GM08714 (cell line): ENCODE measurements at regions not wholly inside any gene's neighbourhood (a gene's known extent, or its start where the extent isn't known, plus 50 kb on each side); places are given as distances from the start of the nearest gene placed in this dataset.

Source experiments
- H3K4me3 ChIP-seq: fragments of 200-500 bp; sonication (Bioruptor generic); 2 replicates; pipeline ENCODE4 v1.5.1; 2014; ENCODE audit warnings: mild to moderate bottlenecking, low read length, inconsistent platforms
- ZNF274 ChIP-seq: IDR thresholded peaks from 2 replicates; pipeline ENCODE4 v1.6.1; 2012; ENCODE audit warnings: mild to moderate bottlenecking, low read depth, low read length

- no peak for TF ChIP-seq ZNF274
- H3K4me3 ChIP-seq = no peak overlapping the region
These were observed 1172.8 kb upstream of the TENM4 start for GRCh38 chr11:80613655-80614054.

GRCh38 chr11:80610516-80610915 is 1169.7 kb upstream of the TENM4 start:
- no peak overlapping the region for H3K4me3 ChIP-seq

GRCh38 chr11:80603472-80603871 is 1162.6 kb upstream of the TENM4 start:
- H3K4me3 ChIP-seq = no peak overlapping the region
- no peak for TF ChIP-seq ZNF274

More at GRCh38 chr11:80610516-80610915, 1169.7 kb upstream of the TENM4 start:
- no peak for TF ChIP-seq ZNF274

GRCh38 chr11:80598905-80599304 is 1158.1 kb upstream of the TENM4 start:
- no peak for TF ChIP-seq ZNF274

GRCh38 chr11:80596291-80596810 is 1155.5 kb upstream of the TENM4 start:
- H3K4me3 ChIP-seq = no peak overlapping the region
- no peak for TF ChIP-seq ZNF274

More at GRCh38 chr11:80598905-80599304, 1158.1 kb upstream of the TENM4 start:
- H3K4me3 ChIP-seq = no peak overlapping the region

GRCh38 chr11:80595011-80595410 is 1154.2 kb upstream of the TENM4 start:
- H3K4me3 ChIP-seq = no peak overlapping the region
- no peak for TF ChIP-seq ZNF274

- no peak overlapping the region for H3K4me3 ChIP-seq
These were observed 1153.0 kb upstream of the TENM4 start for GRCh38 chr11:80593648-80594374.

GRCh38 chr11:80592546-80592945 is 1151.7 kb upstream of the TENM4 start:
- H3K4me3 ChIP-seq = no peak overlapping the region
- TF ChIP-seq ZNF274 = no peak

More at GRCh38 chr11:80593648-80594374, 1153.0 kb upstream of the TENM4 start:
- TF ChIP-seq ZNF274 = no peak

- no peak for TF ChIP-seq ZNF274
- no peak overlapping the region for H3K4me3 ChIP-seq
These were observed 1147.1 kb upstream of the TENM4 start for GRCh38 chr11:80587906-80588305.

GRCh38 chr11:80586464-80586863 is 1145.6 kb upstream of the TENM4 start:
- no peak overlapping the region for H3K4me3 ChIP-seq

GRCh38 chr11:80584661-80585060 is 1143.8 kb upstream of the TENM4 start:
- no peak overlapping the region for H3K4me3 ChIP-seq
- TF ChIP-seq ZNF274 = no peak

More at GRCh38 chr11:80586464-80586863, 1145.6 kb upstream of the TENM4 start:
- TF ChIP-seq ZNF274 = no peak

- no peak overlapping the region for H3K4me3 ChIP-seq
- TF ChIP-seq ZNF274 = no peak
These were observed 1129.0 kb upstream of the TENM4 start for GRCh38 chr11:80569832-80570231.

- H3K4me3 ChIP-seq = no peak overlapping the region
- TF ChIP-seq ZNF274 = no peak
These were observed 1124.4 kb upstream of the TENM4 start for GRCh38 chr11:80565231-80565630.

- no peak for TF ChIP-seq ZNF274
- no peak overlapping the region for H3K4me3 ChIP-seq
These were observed 1121.8 kb upstream of the TENM4 start for GRCh38 chr11:80562523-80563125.

- TF ChIP-seq ZNF274 = no peak
- no peak overlapping the region for H3K4me3 ChIP-seq
These were observed 1119.1 kb upstream of the TENM4 start for GRCh38 chr11:80559942-80560341.
